Activated CD4-positive, CD25-positive, alpha-beta regulatory T cell treated with anti-CD3 and anti-CD28 coated beads, Interleukin-2, amount 50 U/mL, for 72 hours (primary cell): ENCODE measurements at regions not wholly inside any gene's neighbourhood (a gene's known extent, or its start where the extent isn't known, plus 50 kb on each side); places are given as distances from the start of the nearest gene placed in this dataset.

Experiments
- DNase-seq: peaks from one replicate; pipeline ENCODE4 v3.0.0; 2021

GRCh38 chr1:212526111-212526491 lies 82.5 kb upstream of the ATF3 start:
- DNase-seq = no peak

DNA sequence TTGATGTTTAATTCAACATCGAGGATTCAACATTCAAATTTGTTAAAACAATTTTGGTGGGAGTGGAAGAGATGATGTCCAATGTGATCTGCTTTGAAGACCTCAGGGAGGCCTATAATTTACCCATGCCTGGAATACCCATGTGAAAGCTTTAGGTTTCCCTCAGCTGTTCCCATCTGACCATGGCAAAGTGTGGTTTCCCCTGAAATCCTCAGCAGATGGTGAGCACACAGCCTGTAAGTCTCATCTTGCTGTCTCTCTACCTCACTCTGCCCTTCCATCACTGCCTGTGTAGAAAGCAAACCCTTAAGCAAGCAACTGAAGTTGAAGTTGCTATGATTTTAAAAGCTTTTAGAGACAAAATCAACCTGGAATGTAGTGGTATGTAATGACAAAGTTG lies 80.1 kb upstream of the ATF3 start:
- DNase-seq = no peak

DNA sequence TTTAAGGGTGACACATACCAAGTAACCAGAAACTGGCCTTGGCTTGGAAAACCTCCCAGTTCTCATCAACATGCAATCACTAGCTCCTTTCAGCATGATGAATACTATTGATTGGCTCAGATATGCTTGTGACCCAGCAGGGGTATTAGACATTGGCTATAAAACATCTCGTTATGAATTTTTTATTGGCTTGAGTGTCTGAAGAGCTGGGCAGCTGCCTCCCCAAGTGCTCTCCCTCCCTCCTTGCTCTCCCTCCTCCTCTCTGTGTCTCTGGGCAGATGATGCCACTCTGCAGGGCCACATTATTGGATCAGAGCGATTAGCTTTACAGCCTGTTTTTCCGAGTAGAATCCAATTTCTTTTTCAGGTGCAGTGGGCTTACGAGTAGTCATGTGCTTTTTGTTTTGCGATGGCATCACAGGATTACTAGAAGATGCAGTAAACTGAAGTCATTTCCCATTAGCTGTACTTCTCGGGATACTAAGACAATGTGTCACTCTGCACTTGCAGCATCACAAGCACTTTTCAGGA lies 79.3 kb upstream of the ATF3 start:
- no peak for DNase-seq

- DNase-seq = no peak
Measured at GRCh38 chr1:212531267-212531666, 77.3 kb upstream of the ATF3 start.

- no peak for DNase-seq
Measured at GRCh38 chr1:212531796-212532195, 76.8 kb upstream of the ATF3 start.

DNA sequence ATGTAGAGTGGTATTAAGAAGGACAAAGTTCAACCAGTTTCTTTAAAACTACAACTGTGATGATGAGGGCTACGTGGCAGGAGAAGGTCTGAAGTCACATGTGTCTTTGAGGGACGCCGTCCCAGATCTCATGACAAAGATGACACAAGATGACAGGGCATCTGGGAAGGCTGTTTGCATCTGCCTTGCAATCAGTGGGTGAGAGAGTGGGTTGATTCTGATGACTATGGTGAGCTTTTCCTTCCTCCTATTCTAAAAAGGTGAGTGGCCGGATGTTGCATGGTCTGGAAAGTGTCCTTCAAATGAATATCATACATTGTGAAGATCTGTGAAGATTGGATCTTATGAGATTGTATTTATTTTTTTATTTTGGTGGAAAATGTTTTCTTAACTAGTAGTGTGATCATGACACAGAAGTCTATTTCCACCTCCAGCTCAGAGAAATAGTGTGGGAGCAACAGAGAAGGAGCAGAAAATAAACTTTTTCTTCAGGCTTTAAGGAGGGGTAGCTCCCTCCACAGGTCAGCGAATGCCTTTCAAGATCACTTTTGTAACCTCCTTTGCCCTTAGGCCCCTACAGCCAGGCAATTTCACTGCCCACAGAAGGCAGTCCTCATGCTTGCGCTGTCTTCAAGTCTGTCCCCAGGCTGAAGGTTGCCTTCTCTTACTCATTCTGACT lies 76.0 kb upstream of the ATF3 start:
- no peak for DNase-seq

- no peak for DNase-seq
Measured at GRCh38 chr1:212533148-212533517, 75.4 kb upstream of the ATF3 start.

- no peak for DNase-seq
Measured at GRCh38 chr1:212536586-212536985, 72.0 kb upstream of the ATF3 start.

- no peak for DNase-seq
Measured at GRCh38 chr1:212537610-212538009, 71.0 kb upstream of the ATF3 start.

DNA sequence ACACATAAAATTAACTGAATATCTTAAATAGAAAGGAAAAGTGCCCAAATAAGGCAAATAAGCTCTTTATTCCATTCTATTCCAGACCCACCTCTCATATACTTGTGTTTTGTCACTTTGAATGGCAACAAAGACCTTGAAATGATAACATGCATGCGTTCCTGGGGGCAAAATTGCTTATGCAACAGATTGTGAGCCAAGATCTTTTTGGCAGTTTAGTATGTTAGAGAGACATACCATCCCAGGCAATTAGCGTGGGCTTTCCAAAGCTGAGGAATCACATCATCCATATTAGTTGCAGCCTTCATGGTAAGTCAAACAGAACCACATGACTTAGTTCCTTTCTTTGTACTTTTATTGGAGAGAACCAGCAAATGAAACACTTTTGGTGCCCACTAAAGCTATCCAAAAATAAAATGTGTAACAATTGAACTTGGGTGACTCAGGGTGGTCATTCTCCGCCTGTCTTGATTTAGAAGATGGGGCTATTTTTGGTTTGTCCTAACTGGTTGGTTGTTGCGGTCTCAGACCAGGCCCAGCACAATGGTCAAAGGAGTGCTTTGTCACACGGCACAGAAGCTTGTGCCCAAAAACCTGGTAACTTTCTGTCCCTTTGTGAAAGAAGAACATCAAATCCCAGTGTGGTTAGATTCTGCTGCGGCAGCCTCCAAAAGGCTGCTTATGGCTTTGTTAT lies 68.7 kb upstream of the ATF3 start:
- no peak for DNase-seq

DNA sequence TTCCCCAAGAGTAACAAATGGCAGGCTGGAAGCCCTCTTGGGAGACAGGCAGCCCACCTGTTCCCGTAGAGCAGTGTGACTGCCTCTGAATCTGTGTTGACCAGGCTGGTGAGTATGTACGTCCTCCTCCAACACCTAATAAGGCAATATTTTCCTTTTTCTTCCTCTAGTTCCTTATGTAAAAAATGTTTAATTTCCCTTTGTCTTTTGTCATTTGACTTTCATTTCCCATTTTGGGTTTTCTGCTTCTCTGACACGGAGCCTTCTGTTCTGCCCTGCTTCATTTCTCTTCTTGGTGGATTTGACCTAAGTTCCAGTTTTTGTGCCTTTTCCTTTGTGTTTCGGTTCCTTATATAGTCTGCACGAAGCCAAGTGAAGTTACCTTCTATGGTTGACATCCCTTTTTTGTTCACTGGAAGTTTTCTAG lies 65.8 kb upstream of the ATF3 start:
- DNase-seq = no peak

DNA sequence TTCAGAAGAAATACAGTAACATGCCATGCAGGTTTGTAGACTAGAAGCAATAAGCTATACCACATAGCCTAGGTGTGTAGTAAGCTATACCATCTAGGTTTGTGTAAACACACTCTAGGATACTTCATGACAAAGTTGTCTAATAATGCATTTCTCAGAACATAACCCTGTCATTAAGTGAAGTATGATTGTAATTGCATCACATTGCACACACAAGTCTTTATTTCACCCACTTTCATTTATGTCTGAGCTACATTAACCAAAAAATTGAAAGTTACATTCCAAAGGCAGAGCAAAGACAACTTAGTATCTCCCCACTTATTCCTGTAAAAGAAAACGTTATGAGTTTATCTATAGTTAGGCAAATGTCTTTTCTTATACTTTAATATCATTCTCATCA lies 64.5 kb upstream of the ATF3 start:
- no peak for DNase-seq

- no peak for DNase-seq
Measured at GRCh38 chr1:212545941-212546635, 62.5 kb upstream of the ATF3 start.

- DNase-seq = no peak
Measured at GRCh38 chr1:212549503-212550017, 59.0 kb upstream of the ATF3 start.

DNA sequence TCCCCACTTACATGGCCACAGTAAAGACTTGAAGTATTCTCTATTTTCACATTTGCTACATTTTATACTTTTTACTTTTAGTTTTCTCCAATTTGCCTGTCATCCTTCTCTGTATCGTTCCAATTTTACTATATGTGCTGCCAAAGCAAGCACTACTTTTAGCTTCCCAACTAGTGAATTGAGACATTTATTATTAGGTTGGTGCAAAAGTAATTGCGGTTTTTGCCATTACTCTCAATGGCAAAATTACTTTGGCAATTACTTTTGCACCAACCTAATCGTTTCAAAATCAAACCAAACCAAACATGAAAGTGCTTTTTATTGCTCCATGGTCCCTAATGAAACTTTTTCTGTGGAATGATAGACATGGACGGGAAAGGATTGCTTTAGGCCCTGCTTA lies 56.6 kb upstream of the ATF3 start:
- no peak for DNase-seq

DNA sequence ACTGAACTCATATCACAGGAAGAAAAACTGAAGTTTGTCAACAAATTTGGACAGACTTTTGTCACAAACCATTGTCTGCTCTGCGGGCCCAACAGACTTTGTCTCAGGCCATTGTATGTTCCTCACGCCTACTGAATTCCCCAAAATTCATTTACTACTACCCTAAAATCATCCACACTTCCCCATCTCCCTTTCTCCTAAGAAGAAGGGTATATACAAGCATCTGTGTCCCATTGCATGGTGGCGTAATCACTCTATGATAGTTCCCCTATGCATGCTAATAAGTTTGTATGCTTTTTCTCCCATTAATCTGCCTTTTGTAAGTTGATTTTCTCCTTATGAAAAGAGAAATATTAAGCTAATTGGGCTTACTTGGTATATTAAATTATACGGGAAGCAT lies 54.9 kb upstream of the ATF3 start:
- no peak for DNase-seq

- DNase-seq = no peak
Measured at GRCh38 chr1:212554401-212554800, 54.2 kb upstream of the ATF3 start.

DNA sequence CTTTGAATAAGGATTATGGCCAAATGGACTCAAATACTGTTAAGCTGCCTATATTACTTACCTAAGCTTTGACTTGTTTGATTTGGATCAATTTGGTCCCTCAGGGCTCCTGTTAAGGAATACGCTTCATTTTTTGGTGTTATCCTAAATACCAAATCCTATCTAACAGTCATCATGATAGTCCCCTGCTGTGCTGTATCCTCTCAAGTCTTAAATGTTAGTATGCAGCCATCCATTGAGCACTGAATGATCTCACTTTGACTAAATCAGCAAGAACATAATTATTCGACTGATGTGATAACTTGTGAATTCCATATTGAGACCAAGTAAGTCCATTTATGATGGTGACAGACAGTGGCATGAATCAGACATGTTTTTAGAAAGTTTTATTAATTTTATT lies 53.1 kb upstream of the ATF3 start:
- DNase-seq = no peak

GRCh38 chr1:212556822-212557549 lies 51.6 kb upstream of the ATF3 start:
- no peak for DNase-seq

GRCh38 chr1:212557739-212558692 lies 50.5 kb upstream of the ATF3 start:
- DNase-seq = no peak

- DNase-seq = peak; percentile 86
Measured at GRCh38 chr1:212558693-212559480, 49.7 kb upstream of the ATF3 start.
